Erythroblast (primary cell): ENCODE measurements at regions not wholly inside any gene's neighbourhood (a gene's known extent, or its start where the extent isn't known, plus 50 kb on each side); places are given as distances from the start of the nearest gene placed in this dataset.

Experiments
- GATA1 ChIP-seq: IDR thresholded peaks from 2 replicates; pipeline ENCODE4 v1.6.1; 2011; ENCODE audit warnings: low read depth, mild to moderate bottlenecking, control low read depth, low read length, moderate library complexity
- POLR2A ChIP-seq: IDR thresholded peaks from 2 replicates; pipeline ENCODE4 v1.6.1; 2011; ENCODE audit warnings: mild to moderate bottlenecking, low read length

GRCh38 chr16:79295162-79295561 is 305.4 kb downstream of the MAF start:
- TF ChIP-seq POLR2A (no peak), GATA1 (no peak)
